Fibroblast of villous mesenchyme (primary cell): ENCODE measurements at regions not wholly inside any gene's neighbourhood (a gene's known extent, or its start where the extent isn't known, plus 50 kb on each side); places are given as distances from the start of the nearest gene placed in this dataset.
A peak's percentile ranks its signal among the peaks of the same experiment; 100 is the strongest.

Experiments used
- DNase-seq: peaks from one replicate; pipeline ENCODE4 v3.0.0-alpha.2; 2010; ENCODE audit warnings: low read depth
- H3K4me3 ChIP-seq: 2 replicates; pipeline ENCODE4 v1.5.1; 2011; ENCODE audit warnings: low read depth, mild to moderate bottlenecking, low read length
- TF ChIP-seq, protein P1 (sequence below): IDR thresholded peaks from 2 replicates; pipeline ENCODE4 v1.5.1; 2012; ENCODE audit warnings: low read depth, mild to moderate bottlenecking, low read length; ENCODE audit not compliant: insufficient read depth

DNA sequence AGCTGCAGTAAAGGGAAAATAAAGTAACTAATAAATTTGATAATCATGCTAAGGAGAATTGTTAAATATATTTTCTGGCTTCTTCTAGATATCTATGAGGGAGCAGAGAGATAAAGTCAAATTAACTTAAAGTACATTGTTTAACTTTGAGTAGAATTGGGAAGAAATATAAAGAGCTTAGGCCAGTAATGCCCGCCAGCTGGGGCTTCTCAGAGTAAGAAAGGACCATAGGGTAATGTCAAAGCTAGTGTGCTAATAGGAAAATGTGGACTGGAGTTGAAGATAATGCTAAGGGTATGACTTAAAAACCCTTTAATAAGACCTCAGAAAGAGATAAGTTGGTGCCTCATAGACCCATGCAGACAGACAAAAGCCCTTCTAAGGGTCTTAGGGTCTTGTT, 411.6 kb upstream of the ANO3 start:
- TF ChIP-seq, protein P1, sequence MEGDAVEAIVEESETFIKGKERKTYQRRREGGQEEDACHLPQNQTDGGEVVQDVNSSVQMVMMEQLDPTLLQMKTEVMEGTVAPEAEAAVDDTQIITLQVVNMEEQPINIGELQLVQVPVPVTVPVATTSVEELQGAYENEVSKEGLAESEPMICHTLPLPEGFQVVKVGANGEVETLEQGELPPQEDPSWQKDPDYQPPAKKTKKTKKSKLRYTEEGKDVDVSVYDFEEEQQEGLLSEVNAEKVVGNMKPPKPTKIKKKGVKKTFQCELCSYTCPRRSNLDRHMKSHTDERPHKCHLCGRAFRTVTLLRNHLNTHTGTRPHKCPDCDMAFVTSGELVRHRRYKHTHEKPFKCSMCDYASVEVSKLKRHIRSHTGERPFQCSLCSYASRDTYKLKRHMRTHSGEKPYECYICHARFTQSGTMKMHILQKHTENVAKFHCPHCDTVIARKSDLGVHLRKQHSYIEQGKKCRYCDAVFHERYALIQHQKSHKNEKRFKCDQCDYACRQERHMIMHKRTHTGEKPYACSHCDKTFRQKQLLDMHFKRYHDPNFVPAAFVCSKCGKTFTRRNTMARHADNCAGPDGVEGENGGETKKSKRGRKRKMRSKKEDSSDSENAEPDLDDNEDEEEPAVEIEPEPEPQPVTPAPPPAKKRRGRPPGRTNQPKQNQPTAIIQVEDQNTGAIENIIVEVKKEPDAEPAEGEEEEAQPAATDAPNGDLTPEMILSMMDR, result no peak
- no peak for DNase-seq

GRCh38 chr11:25924586-25924985, 407.3 kb upstream of the ANO3 start:
- H3K4me3 ChIP-seq, result no peak overlapping the region
- TF ChIP-seq, protein P1, result no peak
- no peak for DNase-seq

More for the DNA sequence above, 411.6 kb upstream of the ANO3 start:
- no peak overlapping the region for H3K4me3 ChIP-seq

DNA sequence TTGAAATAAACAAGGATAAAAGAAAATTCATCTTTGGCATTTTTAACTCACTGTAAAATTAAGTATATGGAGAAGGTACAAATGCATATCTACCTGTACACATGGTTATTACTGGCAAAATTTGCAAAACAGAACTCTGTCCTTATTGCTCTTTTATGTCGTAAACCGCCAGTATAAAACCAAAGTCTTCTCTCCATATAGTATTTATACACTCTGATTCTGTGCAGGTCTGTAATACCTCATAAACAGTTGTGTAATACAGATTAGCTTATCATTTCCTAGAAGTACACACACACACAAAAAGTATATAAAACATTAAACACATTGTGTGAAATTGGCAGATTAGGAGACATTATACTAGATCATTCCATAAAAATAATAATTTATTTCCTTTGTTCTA, 406.6 kb upstream of the ANO3 start:
- no peak for DNase-seq
- H3K4me3 ChIP-seq, result no peak overlapping the region
- TF ChIP-seq, protein P1, result no peak

DNA sequence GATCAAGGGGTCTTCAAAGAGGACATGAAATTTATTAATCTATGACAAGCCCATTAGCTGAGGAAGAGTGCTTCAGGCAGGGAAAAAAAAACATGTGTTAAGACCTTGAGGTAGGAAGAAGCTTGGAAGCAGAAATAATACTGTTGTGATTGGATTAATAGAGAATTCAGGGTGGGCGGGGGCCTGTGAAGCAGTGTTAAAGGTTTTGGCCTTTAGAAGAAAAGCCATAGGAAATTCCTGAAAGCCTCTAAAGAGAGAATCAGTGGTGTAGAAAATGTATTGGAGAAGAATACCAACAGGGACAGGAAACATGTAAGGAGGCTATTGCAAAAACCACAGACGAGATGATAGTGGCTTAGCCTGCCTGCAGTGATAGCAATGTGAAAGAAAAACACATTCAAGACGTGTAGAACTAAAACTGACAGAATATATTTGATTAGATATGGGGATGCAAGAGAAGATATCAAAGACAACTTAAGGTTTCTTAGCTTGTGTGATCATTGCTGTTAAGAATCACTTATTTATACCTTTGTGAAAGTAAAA, 404.4 kb upstream of the ANO3 start:
- DNase-seq, result no peak
- no peak overlapping the region for H3K4me3 ChIP-seq
- TF ChIP-seq, protein P1, result no peak

- DNase-seq, result peak; percentile 14
- TF ChIP-seq, protein P1, result no peak
- no peak overlapping the region for H3K4me3 ChIP-seq
These were observed 403.9 kb upstream of the ANO3 start for GRCh38 chr11:25928076-25928475.

DNA sequence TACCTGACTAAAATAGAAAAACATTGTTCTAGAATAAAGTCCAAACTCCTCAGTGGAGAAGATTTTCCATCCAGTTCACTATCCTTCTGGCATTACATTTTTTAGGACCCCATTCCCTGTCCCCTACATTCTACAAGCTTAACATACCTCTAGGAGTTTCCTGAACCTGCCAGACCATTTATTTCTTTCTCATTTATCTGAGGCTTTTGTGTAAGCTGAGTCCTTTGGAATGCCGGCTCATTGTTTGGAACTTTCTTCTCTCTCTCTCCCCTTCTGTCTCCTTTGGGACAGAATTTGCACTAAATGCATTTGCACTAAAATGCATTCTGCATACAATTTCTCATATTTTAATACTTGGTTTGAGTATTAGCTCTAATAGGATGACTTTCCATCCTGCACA, 393.0 kb upstream of the ANO3 start:
- H3K4me3 ChIP-seq, result no peak overlapping the region
- DNase-seq, result no peak
- TF ChIP-seq, protein P1, result no peak

DNA sequence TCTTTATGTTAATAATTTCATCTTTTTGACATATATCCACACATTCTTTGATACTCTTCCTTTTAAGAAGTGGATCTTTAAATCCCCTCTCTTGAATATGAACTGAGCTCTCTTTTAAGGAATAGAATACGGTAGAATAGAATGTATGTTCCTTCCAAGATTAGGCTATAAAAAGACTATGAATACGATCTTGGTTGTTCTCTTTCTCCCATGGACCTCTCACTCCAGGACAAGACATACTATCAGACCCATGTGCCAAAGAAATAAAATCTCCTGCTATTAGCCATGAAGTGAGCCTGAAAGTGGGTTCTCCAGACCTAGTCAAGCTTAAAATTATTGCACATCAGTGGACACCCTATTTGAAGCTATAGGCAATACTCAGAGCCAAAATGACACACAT, 392.2 kb upstream of the ANO3 start:
- TF ChIP-seq, protein P1, result no peak
- DNase-seq, result no peak
- H3K4me3 ChIP-seq, result no peak overlapping the region
